Stomach (tissue), 4 donors: ENCODE measurements at regions not wholly inside any gene's neighbourhood (a gene's known extent, or its start where the extent isn't known, plus 50 kb on each side); places are given as distances from the start of the nearest gene placed in this dataset.

Experiments used
- EP300 ChIP-seq: sonication (generic); formaldehyde crosslinking; IDR thresholded peaks from one replicate; pipeline ENCODE4 v1.6.1; 2017; ENCODE audit warnings: antibody characterized with exemption
- POLR2A ChIP-seq, 4 donors: fragments of 450-650 bp; IDR thresholded peaks; one replicate each; pipeline ENCODE4 v1.6.1; 2016; ENCODE audit warnings: antibody characterized with exemption in 4 of 4, control low read depth in 2 of 4, mild to moderate bottlenecking in 1 of 4, moderate library complexity in 1 of 4
- TF ChIP-seq, protein P1 (sequence below), 7 experiments: fragments of 450-650 bp in 4 of 7; fragments of 200-600 bp in 3 of 7; sonication (generic) in 3 of 7; IDR thresholded peaks; one replicate each; pipeline ENCODE4 v1.5.1; 2016 to 2019; ENCODE audit warnings: antibody characterized with exemption in 7 of 7, control low read depth in 2 of 7, mild to moderate bottlenecking in 1 of 7

- no peak for TF ChIP-seq POLR2A (IDR thresholded peaks at IDR 0.05)
- TF ChIP-seq, protein P1, sequence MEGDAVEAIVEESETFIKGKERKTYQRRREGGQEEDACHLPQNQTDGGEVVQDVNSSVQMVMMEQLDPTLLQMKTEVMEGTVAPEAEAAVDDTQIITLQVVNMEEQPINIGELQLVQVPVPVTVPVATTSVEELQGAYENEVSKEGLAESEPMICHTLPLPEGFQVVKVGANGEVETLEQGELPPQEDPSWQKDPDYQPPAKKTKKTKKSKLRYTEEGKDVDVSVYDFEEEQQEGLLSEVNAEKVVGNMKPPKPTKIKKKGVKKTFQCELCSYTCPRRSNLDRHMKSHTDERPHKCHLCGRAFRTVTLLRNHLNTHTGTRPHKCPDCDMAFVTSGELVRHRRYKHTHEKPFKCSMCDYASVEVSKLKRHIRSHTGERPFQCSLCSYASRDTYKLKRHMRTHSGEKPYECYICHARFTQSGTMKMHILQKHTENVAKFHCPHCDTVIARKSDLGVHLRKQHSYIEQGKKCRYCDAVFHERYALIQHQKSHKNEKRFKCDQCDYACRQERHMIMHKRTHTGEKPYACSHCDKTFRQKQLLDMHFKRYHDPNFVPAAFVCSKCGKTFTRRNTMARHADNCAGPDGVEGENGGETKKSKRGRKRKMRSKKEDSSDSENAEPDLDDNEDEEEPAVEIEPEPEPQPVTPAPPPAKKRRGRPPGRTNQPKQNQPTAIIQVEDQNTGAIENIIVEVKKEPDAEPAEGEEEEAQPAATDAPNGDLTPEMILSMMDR (IDR thresholded peaks at IDR 0.05) = no peak
- no peak for TF ChIP-seq EP300
Measured at GRCh38 chr10:124230635-124231167, 137.3 kb upstream of the CHST15 start.
